HUDEP-2 (cell line): ENCODE measurements at regions not wholly inside any gene's neighbourhood (a gene's known extent, or its start where the extent isn't known, plus 50 kb on each side); places are given as distances from the start of the nearest gene placed in this dataset.

Experiments
- DNase-seq, 76 experiments: peaks; one replicate each; lab custom pipeline; 2025; ENCODE audit not compliant: unreplicated experiment in 76 of 76; lab: John Stamatoyannopoulos, UW

GRCh38 chr2:183269956-183270355 lies 145.7 kb downstream of the NUP35 start:
- no peak for DNase-seq

- no peak for DNase-seq
Observed at GRCh38 chr2:183283209-183283608, 159.0 kb downstream of the NUP35 start.

- no peak for DNase-seq
Observed at GRCh38 chr2:183284606-183285005, 160.4 kb downstream of the NUP35 start.

GRCh38 chr2:183291436-183291835 lies 167.2 kb downstream of the NUP35 start:
- no peak for DNase-seq

- DNase-seq, result no peak
Observed at GRCh38 chr2:183292028-183292427, 167.8 kb downstream of the NUP35 start.

- no peak for DNase-seq
Observed at GRCh38 chr2:183339311-183339710, 215.1 kb downstream of the NUP35 start.

GRCh38 chr2:183341057-183341456 lies 216.8 kb downstream of the NUP35 start:
- DNase-seq, result no peak

GRCh38 chr2:183347969-183348368 lies 223.7 kb downstream of the NUP35 start:
- no peak for DNase-seq

- no peak for DNase-seq
Observed at GRCh38 chr2:183348492-183348891, 224.2 kb downstream of the NUP35 start.

- DNase-seq, result no peak
Observed at GRCh38 chr2:183349091-183349490, 224.8 kb downstream of the NUP35 start.

- DNase-seq, result no peak
Observed at GRCh38 chr2:183359867-183360266, 235.6 kb downstream of the NUP35 start.

GRCh38 chr2:183371545-183371944 lies 247.3 kb downstream of the NUP35 start:
- DNase-seq, result no peak

- no peak for DNase-seq
Observed at GRCh38 chr2:183375821-183376220, 251.6 kb downstream of the NUP35 start.

- DNase-seq, result no peak
Observed at GRCh38 chr2:183383854-183384253, 259.6 kb downstream of the NUP35 start.

GRCh38 chr2:183389546-183390080 lies 265.4 kb downstream of the NUP35 start:
- DNase-seq, result no peak

GRCh38 chr2:183390109-183390508 lies 265.9 kb downstream of the NUP35 start:
- DNase-seq, result no peak

GRCh38 chr2:183404392-183404791 lies 280.1 kb downstream of the NUP35 start:
- DNase-seq, result no peak

- no peak for DNase-seq
Observed at GRCh38 chr2:183408562-183408961, 284.3 kb downstream of the NUP35 start.

GRCh38 chr2:183409662-183410061 lies 285.4 kb downstream of the NUP35 start:
- no peak for DNase-seq

GRCh38 chr2:183416753-183417152 lies 292.5 kb downstream of the NUP35 start:
- no peak for DNase-seq

- DNase-seq, result no peak
Observed at GRCh38 chr2:183426825-183427224, 302.6 kb downstream of the NUP35 start.

GRCh38 chr2:183427558-183427957 lies 303.3 kb downstream of the NUP35 start:
- DNase-seq, result no peak

- DNase-seq, result no peak
Observed at GRCh38 chr2:183428881-183429280, 304.6 kb downstream of the NUP35 start.
